SU-DHL-6 (cell line): ENCODE measurements at regions not wholly inside any gene's neighbourhood (a gene's known extent, or its start where the extent isn't known, plus 50 kb on each side); places are given as distances from the start of the nearest gene placed in this dataset.

Experiments
- H2AFZ ChIP-seq: fragments of 200-600 bp; sonication (generic); 2 replicates; pipeline ENCODE4 v1.6.1; 2014; ENCODE audit warnings: low read depth, mild to moderate bottlenecking, moderate library complexity, mixed read lengths, antibody characterized with exemption, low read length; ENCODE audit not compliant: severe bottlenecking
- H3F3A ChIP-seq: fragments of 200-600 bp; shearing (Covaris generic); 2 replicates; pipeline ENCODE4 v1.6.0; 2016; ENCODE audit warnings: antibody characterized with exemption, mild to moderate bottlenecking; ENCODE audit not compliant: insufficient read depth
- H3K27ac ChIP-seq: fragments of 200-600 bp; sonication (generic); 2 replicates; pipeline ENCODE4 v1.5.1; 2016; ENCODE audit warnings: low read depth, mild to moderate bottlenecking, low read length, moderate library complexity, mixed read lengths
- H3K27me3 ChIP-seq: fragments of 200-600 bp; sonication (generic), shearing (Covaris generic); 2 replicates; pipeline ENCODE4 v1.6.0; 2014; ENCODE audit warnings: mild to moderate bottlenecking, low read length
- H3K36me3 ChIP-seq: fragments of 200-600 bp; sonication (generic); 2 replicates; pipeline ENCODE4 v1.6.1; 2014; ENCODE audit warnings: mild to moderate bottlenecking, low read length, mixed read lengths
- H3K4me2 ChIP-seq: fragments of 300-600, 200-600 bp; shearing (Covaris generic), sonication (generic); 2 replicates; pipeline ENCODE4 v1.6.0; 2014; ENCODE audit warnings: low read length, low read depth, mild to moderate bottlenecking; ENCODE audit not compliant: poor library complexity, severe bottlenecking
- H3K4me3 ChIP-seq: fragments of 200-600 bp; sonication (generic); 2 replicates; pipeline ENCODE4 v1.5.1; 2014; ENCODE audit warnings: antibody characterized with exemption, low read length, mild to moderate bottlenecking, mixed read lengths; ENCODE audit not compliant: insufficient read depth, poor library complexity, severe bottlenecking
- H3K79me2 ChIP-seq: fragments of 200-600 bp; sonication (generic); 2 replicates; pipeline ENCODE4 v1.6.1; 2014; ENCODE audit warnings: mild to moderate bottlenecking, low read length, moderate library complexity; ENCODE audit not compliant: insufficient read depth
- H3K9ac ChIP-seq: fragments of 200-600 bp; sonication (generic); 2 replicates; pipeline ENCODE4 v1.7.0; 2014; ENCODE audit warnings: mild to moderate bottlenecking, low read length
- H3K9me2 ChIP-seq: fragments of 200-600 bp; sonication (generic); replicated peaks from 2 replicates; pipeline ENCODE4 v1.6.1; 2014; ENCODE audit warnings: low read length; ENCODE audit not compliant: insufficient read depth
- H3K9me3 ChIP-seq: fragments of 200-600 bp; sonication (generic); 2 replicates; pipeline ENCODE4 v1.6.1; 2014; ENCODE audit warnings: low read length, mixed read lengths; ENCODE audit not compliant: insufficient read depth
- H4K20me1 ChIP-seq: fragments of 200-600 bp; sonication (generic); 2 replicates; pipeline ENCODE4 v1.6.1; 2014; ENCODE audit warnings: low read depth, mild to moderate bottlenecking, antibody characterized with exemption, low read length, moderate library complexity, mixed read lengths
- EZH2phosphoT487 ChIP-seq: fragments of 200-600 bp; sonication (generic), shearing (Covaris generic); conservative IDR thresholded peaks from 2 replicates; pipeline ENCODE4 v1.6.1; 2018; ENCODE audit warnings: mild to moderate bottlenecking, antibody characterized with exemption, low read length, moderate library complexity, mixed read lengths
- TF ChIP-seq, protein P1 (sequence below): fragments of 200-600 bp; sonication (generic); IDR thresholded peaks from one replicate; pipeline ENCODE4 v1.5.1; 2017; ENCODE audit warnings: antibody characterized with exemption, mild to moderate bottlenecking, low read length, moderate library complexity; ENCODE audit not compliant: insufficient read depth, poor library complexity, severe bottlenecking

DNA sequence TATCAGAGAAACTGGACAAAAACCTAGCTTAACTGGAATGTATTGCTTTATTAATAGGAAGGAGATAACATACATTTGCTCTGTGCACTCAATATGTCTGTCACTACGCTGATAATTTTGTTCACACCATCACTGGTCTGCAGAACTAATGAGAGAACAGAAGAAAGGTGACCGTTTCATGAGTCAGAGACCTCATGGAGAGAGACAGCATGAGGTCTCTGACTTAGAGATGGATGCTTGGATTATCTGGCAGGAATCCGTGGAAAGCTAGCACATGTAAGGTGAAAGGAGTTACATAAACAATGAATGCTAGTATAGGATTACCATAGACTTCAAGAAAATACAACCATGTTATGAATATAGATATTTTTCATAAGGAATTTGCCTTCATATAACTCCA, 947.3 kb downstream of the IPMK start:
- no peak overlapping the region for H3K4me2 ChIP-seq
- H3K36me3 ChIP-seq, result no peaks in the 10 kb centered on the region
- no peaks in the 10 kb centered on the region for H3K9me2 ChIP-seq
- no peaks in the 10 kb centered on the region for H3K9me3 ChIP-seq
- no peaks in the 10 kb centered on the region for H3K79me2 ChIP-seq
- H3K27me3 ChIP-seq, result no peaks in the 10 kb centered on the region
- TF ChIP-seq, protein P1, sequence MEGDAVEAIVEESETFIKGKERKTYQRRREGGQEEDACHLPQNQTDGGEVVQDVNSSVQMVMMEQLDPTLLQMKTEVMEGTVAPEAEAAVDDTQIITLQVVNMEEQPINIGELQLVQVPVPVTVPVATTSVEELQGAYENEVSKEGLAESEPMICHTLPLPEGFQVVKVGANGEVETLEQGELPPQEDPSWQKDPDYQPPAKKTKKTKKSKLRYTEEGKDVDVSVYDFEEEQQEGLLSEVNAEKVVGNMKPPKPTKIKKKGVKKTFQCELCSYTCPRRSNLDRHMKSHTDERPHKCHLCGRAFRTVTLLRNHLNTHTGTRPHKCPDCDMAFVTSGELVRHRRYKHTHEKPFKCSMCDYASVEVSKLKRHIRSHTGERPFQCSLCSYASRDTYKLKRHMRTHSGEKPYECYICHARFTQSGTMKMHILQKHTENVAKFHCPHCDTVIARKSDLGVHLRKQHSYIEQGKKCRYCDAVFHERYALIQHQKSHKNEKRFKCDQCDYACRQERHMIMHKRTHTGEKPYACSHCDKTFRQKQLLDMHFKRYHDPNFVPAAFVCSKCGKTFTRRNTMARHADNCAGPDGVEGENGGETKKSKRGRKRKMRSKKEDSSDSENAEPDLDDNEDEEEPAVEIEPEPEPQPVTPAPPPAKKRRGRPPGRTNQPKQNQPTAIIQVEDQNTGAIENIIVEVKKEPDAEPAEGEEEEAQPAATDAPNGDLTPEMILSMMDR, result no peak
- TF ChIP-seq EZH2phosphoT487, result no peak
- no peaks in the 10 kb centered on the region for H3F3A ChIP-seq
- no peak overlapping the region for H3K9ac ChIP-seq
- H3K4me3 ChIP-seq, result no peak overlapping the region
- no peak overlapping the region for H2AFZ ChIP-seq
- no peak overlapping the region for H3K27ac ChIP-seq
- H4K20me1 ChIP-seq, result no peaks in the 10 kb centered on the region

DNA sequence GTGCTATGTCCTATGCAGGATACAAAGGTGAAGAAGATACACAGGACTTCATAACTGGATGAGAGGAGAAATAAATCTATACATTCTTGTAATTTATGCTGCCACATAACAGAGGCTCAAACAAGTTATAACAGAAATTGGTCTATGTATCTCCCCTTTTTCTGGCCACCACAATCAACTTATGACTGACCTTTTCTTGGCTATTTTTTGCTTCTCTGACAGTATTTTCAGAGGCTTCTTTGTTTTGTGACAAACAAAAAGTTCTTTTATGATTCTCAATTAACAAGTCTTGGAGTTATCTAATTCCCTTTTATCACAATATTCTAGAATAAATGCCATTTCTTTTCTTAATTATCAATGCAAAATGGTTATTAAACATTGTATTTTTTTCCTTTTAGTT, 953.0 kb upstream of the ZWINT start:
- H3F3A ChIP-seq, result no peaks in the 10 kb centered on the region

DNA sequence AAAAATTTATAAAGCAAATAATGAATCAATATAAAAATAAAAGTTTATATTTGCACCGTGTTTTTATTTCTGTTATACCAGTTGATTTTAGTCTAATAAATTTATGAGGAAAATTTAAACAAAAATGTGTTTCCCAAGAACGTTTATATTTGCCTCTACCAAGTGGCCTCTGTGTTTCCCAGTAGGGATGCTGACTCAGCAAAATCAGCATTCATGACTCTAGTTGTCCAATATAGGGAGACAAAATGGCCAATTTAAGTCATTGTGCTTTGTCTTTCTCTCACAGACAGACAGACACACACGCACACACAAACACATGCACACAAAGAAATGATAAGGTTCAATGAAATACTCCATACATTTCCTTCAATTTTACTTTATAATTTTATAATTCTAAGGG, 942.5 kb upstream of the ZWINT start:
- Histone ChIP-seq H3K4me2 (no peak overlapping the region), H3F3A (no peaks in the 10 kb centered on the region), H3K27me3 (no peaks in the 10 kb centered on the region), H3K79me2 (no peaks in the 10 kb centered on the region), H2AFZ (no peak overlapping the region), H3K36me3 (no peaks in the 10 kb centered on the region), H3K9me2 (no peaks in the 10 kb centered on the region), H4K20me1 (no peaks in the 10 kb centered on the region), H3K27ac (no peak overlapping the region), H3K9ac (no peak overlapping the region), H3K9me3 (no peaks in the 10 kb centered on the region), H3K4me3 (no peak overlapping the region)
- TF ChIP-seq, protein P1, result no peak
- TF ChIP-seq EZH2phosphoT487, result no peak

More for the DNA sequence above, 953.0 kb upstream of the ZWINT start:
- Histone ChIP-seq H3K4me2 (no peak overlapping the region), H3K9me3 (no peaks in the 10 kb centered on the region), H3K9me2 (no peaks in the 10 kb centered on the region), H3K4me3 (no peak overlapping the region), H3K27me3 (no peaks in the 10 kb centered on the region), H4K20me1 (no peaks in the 10 kb centered on the region), H3K9ac (no peak overlapping the region), H3K36me3 (no peaks in the 10 kb centered on the region), H3K27ac (no peak overlapping the region), H3K79me2 (no peaks in the 10 kb centered on the region), H2AFZ (no peak overlapping the region)
- TF ChIP-seq EZH2phosphoT487, result no peak
- TF ChIP-seq, protein P1, result no peak
